WERI-Rb-1 (cell line): ENCODE measurements at regions not wholly inside any gene's neighbourhood (a gene's known extent, or its start where the extent isn't known, plus 50 kb on each side); places are given as distances from the start of the nearest gene placed in this dataset.

ENCODE experiments used
- DNase-seq: peaks from one replicate; pipeline ENCODE4 v3.0.0-alpha.2; 2020
- H3K27ac ChIP-seq: fragments of 250-450 bp; sonication (Bioruptor Pico); 2 replicates; pipeline ENCODE4 v1.5.1; 2020; ENCODE audit warnings: mild to moderate bottlenecking, moderate library complexity
- H3K27me3 ChIP-seq: fragments of 250-450 bp; sonication (Bioruptor Pico); 2 replicates; pipeline ENCODE4 v1.5.1; 2021; ENCODE audit warnings: mild to moderate bottlenecking, low read depth, moderate library complexity; ENCODE audit not compliant: insufficient read depth, severe bottlenecking
- H3K36me3 ChIP-seq: fragments of 250-450 bp; sonication (Bioruptor Pico); 2 replicates; pipeline ENCODE4 v1.5.1; 2020; ENCODE audit warnings: mild to moderate bottlenecking, moderate library complexity
- H3K4me3 ChIP-seq: 2 replicates; pipeline ENCODE4 v1.5.1; 2011; ENCODE audit warnings: low read depth, mild to moderate bottlenecking, control low read depth, low read length
- H3K9me3 ChIP-seq: fragments of 250-450 bp; sonication (Bioruptor Pico); 2 replicates; pipeline ENCODE4 v1.5.1; 2021; ENCODE audit warnings: mild to moderate bottlenecking, moderate library complexity; ENCODE audit not compliant: severe bottlenecking
- CTCF ChIP-seq: IDR thresholded peaks from 2 replicates; pipeline ENCODE4 v1.5.1; 2011; ENCODE audit warnings: low read depth, mild to moderate bottlenecking, control low read depth, inconsistent platforms, low read length

GRCh38 chr3:72003936-72004335 is 219.0 kb upstream of the PROK2 start:
- Histone ChIP-seq H3K9me3 (peaks cover 6% of the 10 kb centered on the region), H3K27ac (no peak overlapping the region), H3K27me3 (no peaks in the 10 kb centered on the region), H3K36me3 (no peaks in the 10 kb centered on the region), H3K4me3 (no peak overlapping the region)
- DNase-seq = no peak
- no peak for TF ChIP-seq CTCF

- H3K9me3 ChIP-seq = peaks cover 4% of the 10 kb centered on the region
- DNase-seq = no peak
- TF ChIP-seq CTCF = no peak
- no peaks in the 10 kb centered on the region for H3K27me3 ChIP-seq
- no peak overlapping the region for H3K27ac ChIP-seq
- no peaks in the 10 kb centered on the region for H3K36me3 ChIP-seq
- H3K4me3 ChIP-seq = no peak overlapping the region
These were observed 216.8 kb upstream of the PROK2 start for GRCh38 chr3:72001758-72002157.

- no peak for TF ChIP-seq CTCF
- Histone ChIP-seq H3K4me3 (no peak overlapping the region), H3K27me3 (no peaks in the 10 kb centered on the region), H3K36me3 (no peaks in the 10 kb centered on the region), H3K9me3 (no peaks in the 10 kb centered on the region), H3K27ac (no peak overlapping the region)
- DNase-seq = no peak
These were observed 214.2 kb upstream of the PROK2 start for GRCh38 chr3:71998995-71999673.

GRCh38 chr3:71997066-71997653 is 212.2 kb upstream of the PROK2 start:
- Histone ChIP-seq H3K4me3 (no peak overlapping the region), H3K27ac (no peak overlapping the region), H3K36me3 (no peaks in the 10 kb centered on the region), H3K27me3 (no peaks in the 10 kb centered on the region), H3K9me3 (no peaks in the 10 kb centered on the region)
- no peak for DNase-seq
- TF ChIP-seq CTCF = no peak

- TF ChIP-seq CTCF = no peak
- Histone ChIP-seq H3K27me3 (no peaks in the 10 kb centered on the region), H3K27ac (no peak overlapping the region), H3K9me3 (no peaks in the 10 kb centered on the region), H3K36me3 (no peaks in the 10 kb centered on the region), H3K4me3 (no peak overlapping the region)
- DNase-seq = no peak
These were observed 210.0 kb upstream of the PROK2 start for GRCh38 chr3:71994906-71995305.

- no peak overlapping the region for H3K27ac ChIP-seq
- TF ChIP-seq CTCF = no peak
- H3K4me3 ChIP-seq = no peak overlapping the region
- H3K27me3 ChIP-seq = no peaks in the 10 kb centered on the region
- no peaks in the 10 kb centered on the region for H3K36me3 ChIP-seq
- H3K9me3 ChIP-seq = no peaks in the 10 kb centered on the region
- no peak for DNase-seq
These were observed 209.3 kb upstream of the PROK2 start for GRCh38 chr3:71994203-71994602.
